Naive thymus-derived CD4-positive, alpha-beta T cell (primary cell): ENCODE measurements at regions not wholly inside any gene's neighbourhood (a gene's known extent, or its start where the extent isn't known, plus 50 kb on each side); places are given as distances from the start of the nearest gene placed in this dataset.

Experiments
- ATAC-seq: fragments of 150-1000 bp; cut with Tn5 transposase; 2 replicates; pipeline ENCODE4 v1.10.0; 2021; ENCODE audit warnings: mild to moderate bottlenecking, moderate library complexity
- CTCF ChIA-PET: fragments of 350-600 bp; sonication (Branson Sonifier 250); formaldehyde crosslinking; loops from one replicate; lab custom pipeline; 2021; ENCODE audit warnings: antibody characterized with exemption; lab: Charles Lee
- POLR2A ChIA-PET: fragments of 350-600 bp; sonication (Branson Sonifier 250); formaldehyde crosslinking; loops from one replicate; lab custom pipeline; 2021; ENCODE audit warnings: antibody characterized with exemption, inconsistent platforms; lab: Charles Lee
- DNase-seq, 9 donors: peaks; one replicate each; pipeline versions ENCODE4 v3.0.0 to v3.0.0-alpha.2; 2020 to 2022; ENCODE audit warnings: mixed read lengths in 1 of 9
- H3K27ac ChIP-seq: one replicate; pipeline ENCODE4 v1.7.0; 2013; ENCODE audit warnings: mild to moderate bottlenecking, low read depth, low read length, moderate library complexity
- H3K27me3 ChIP-seq, 2 donors: one replicate each; pipeline ENCODE4 v1.7.0; 2013; ENCODE audit warnings: low read length in 2 of 2, mild to moderate bottlenecking in 2 of 2, moderate library complexity in 2 of 2; ENCODE audit not compliant: control insufficient read depth in 2 of 2, insufficient read depth in 2 of 2
- H3K36me3 ChIP-seq, 3 experiments: 1 replicate in 2 of 3; 2 replicates in 1 of 3; pipeline ENCODE4 v1.7.0; 2013; ENCODE audit warnings: low read length in 3 of 3, mild to moderate bottlenecking in 3 of 3, moderate library complexity in 1 of 3; ENCODE audit not compliant: insufficient read depth in 3 of 3, control insufficient read depth in 2 of 3
- H3K4me1 ChIP-seq, 2 donors: one replicate each; pipeline ENCODE4 v1.7.0; 2013; ENCODE audit warnings: low read length in 2 of 2, mild to moderate bottlenecking in 2 of 2, moderate library complexity in 1 of 2; ENCODE audit not compliant: control insufficient read depth in 2 of 2, insufficient read depth in 2 of 2
- H3K4me3 ChIP-seq: 2 replicates; pipeline ENCODE4 v1.7.0; 2013; ENCODE audit warnings: mild to moderate bottlenecking, low read length
- H3K9me3 ChIP-seq, 3 experiments: 1 replicate in 2 of 3; 2 replicates in 1 of 3; pipeline ENCODE4 v1.7.0; 2013; ENCODE audit warnings: low read length in 3 of 3; ENCODE audit not compliant: control insufficient read depth in 2 of 3
- H3K27ac Mint-ChIP-seq, 9 donors: one replicate each; pipeline ENCODE4 v1.8.0; 2020 to 2022; ENCODE audit warnings: mixed read lengths in 9 of 9, mild to moderate bottlenecking in 8 of 9, moderate library complexity in 5 of 9, inconsistent platforms in 2 of 9
- H3K27me3 Mint-ChIP-seq, 5 donors: one replicate each; pipeline ENCODE4 v1.8.0; 2021 to 2022; ENCODE audit warnings: mixed read lengths in 5 of 5, mild to moderate bottlenecking in 1 of 5
- H3K36me3 Mint-ChIP-seq, 5 donors: one replicate each; pipeline ENCODE4 v1.8.0; 2020 to 2022; ENCODE audit warnings: mixed read lengths in 5 of 5, mild to moderate bottlenecking in 3 of 5, inconsistent platforms in 1 of 5
- H3K4me1 Mint-ChIP-seq, 7 donors: one replicate each; pipeline ENCODE4 v1.8.0; 2020 to 2022; ENCODE audit warnings: mixed read lengths in 7 of 7, mild to moderate bottlenecking in 3 of 7, inconsistent platforms in 1 of 7
- H3K4me3 Mint-ChIP-seq, 10 donors: one replicate each; pipeline ENCODE4 v1.8.0; 2020 to 2022; ENCODE audit warnings: mild to moderate bottlenecking in 10 of 10, mixed read lengths in 10 of 10, moderate library complexity in 6 of 10, inconsistent platforms in 2 of 10
- H3K9me3 Mint-ChIP-seq, 11 donors: one replicate each; pipeline ENCODE4 v1.8.0; 2020 to 2022; ENCODE audit warnings: mixed read lengths in 11 of 11, mild to moderate bottlenecking in 4 of 11, inconsistent platforms in 1 of 11, moderate library complexity in 1 of 11
- intact Hi-C, 2 donors: fragments of 100-400 bp; cut with micrococcal nuclease; formaldehyde crosslinking; loops; one replicate each; pipeline ENCODE4 v1.15.1; 2023

DNA sequence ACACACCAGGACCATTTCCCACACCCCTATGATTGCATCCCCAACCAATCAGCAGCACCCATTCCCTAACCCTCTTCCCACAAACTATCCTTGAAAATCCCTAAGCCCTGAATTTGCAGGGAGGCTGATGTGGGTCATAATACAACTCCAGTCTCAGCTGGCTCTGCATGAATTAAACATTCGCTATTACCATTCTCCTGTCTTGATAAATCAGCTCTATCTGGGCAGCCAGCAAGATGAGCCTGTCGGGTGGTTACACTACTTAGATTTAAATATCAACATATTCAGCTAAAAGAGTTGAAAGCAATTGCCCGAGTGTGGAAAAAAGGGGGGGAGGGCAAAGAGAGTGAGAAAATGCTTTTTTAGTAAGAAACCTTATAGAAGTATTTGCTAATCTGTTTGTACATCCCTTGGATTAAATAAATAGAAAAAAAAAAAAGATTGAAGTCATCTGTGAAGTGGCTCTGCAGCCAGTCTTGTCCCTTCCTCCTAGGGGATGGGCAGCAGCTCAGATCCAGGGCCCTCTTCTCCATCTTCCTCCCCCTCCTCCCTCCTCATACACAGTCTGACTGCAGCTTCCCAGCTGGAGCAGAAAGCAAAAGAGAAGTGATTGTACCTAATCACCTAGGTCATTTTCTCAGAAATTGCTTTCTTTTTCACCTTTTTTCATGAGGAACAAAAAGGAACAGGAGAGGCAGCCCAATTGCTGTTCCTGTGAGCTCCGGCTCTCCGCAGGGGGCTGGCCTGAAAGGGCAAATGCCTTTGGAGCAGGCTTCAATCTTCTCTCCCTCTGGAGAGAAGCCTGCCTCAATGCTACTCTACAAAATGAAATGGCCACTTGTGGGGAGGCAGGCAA, 356.6 kb upstream of the SULF2 start:
- Mint-ChIP-seq H3K4me3 (no peak overlapping the region), H3K27me3 (peaks cover 0 to 33% (median 17%) of the 10 kb centered on the region in 5 donors), H3K27ac (no peak overlapping the region), H3K4me1 (no peaks in the 10 kb centered on the region), H3K9me3 (peaks cover 0 to 7% (median 0%) of the 10 kb centered on the region in 11 donors), H3K36me3 (no peaks in the 10 kb centered on the region)
- no peak overlapping the region for H3K27ac ChIP-seq
- no peak overlapping the region for H3K4me3 ChIP-seq
- no peak for DNase-seq
- no peaks in the 10 kb centered on the region for H3K36me3 ChIP-seq
- H3K4me1 ChIP-seq = no peaks in the 10 kb centered on the region
- POLR2A ChIA-PET = no interaction called here
- ATAC-seq = no peak
- CTCF ChIA-PET = no interaction called here
- H3K27me3 ChIP-seq = no peaks in the 10 kb centered on the region
- H3K9me3 ChIP-seq = no peaks in the 10 kb centered on the region
- intact Hi-C loops = no loop called here

- Mint-ChIP-seq H3K27me3 (peaks cover 0 to 33% (median 24%) of the 10 kb centered on the region in 5 donors), H3K36me3 (no peaks in the 10 kb centered on the region), H3K4me3 (no peak overlapping the region), H3K4me1 (no peaks in the 10 kb centered on the region), H3K9me3 (peaks cover 0 to 7% (median 0%) of the 10 kb centered on the region in 11 donors), H3K27ac (no peak overlapping the region)
- Histone ChIP-seq H3K27me3 (no peaks in the 10 kb centered on the region), H3K36me3 (no peaks in the 10 kb centered on the region), H3K27ac (no peak overlapping the region), H3K4me3 (no peak overlapping the region), H3K4me1 (no peaks in the 10 kb centered on the region), H3K9me3 (no peaks in the 10 kb centered on the region)
- ATAC-seq (no peak), DNase-seq (no peak)
- intact Hi-C loops = no loop called here
- ChIA-PET CTCF (no interaction called here), POLR2A (no interaction called here)
Observed at GRCh38 chr20:48139262-48140041, 354.2 kb upstream of the SULF2 start.

DNA sequence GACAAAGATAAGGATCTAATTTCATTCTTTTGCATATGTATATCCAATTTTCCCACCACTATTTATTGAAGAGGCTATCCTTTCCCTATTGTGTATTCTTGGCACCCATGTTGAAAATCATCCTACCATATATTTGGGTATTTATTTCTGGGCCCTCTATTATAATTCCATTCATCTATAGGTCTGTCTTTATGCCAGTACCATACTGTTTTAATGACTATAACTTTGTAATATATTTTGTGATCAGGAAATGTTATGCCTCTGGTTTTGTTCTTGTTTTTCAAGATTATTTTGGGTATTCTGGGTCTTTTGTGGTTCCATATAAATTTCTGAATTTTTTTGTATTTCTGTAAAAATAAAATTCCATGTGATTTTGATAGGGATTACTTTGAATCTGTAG, 347.6 kb upstream of the SULF2 start:
- no peaks in the 10 kb centered on the region for H3K4me1 Mint-ChIP-seq
- H3K4me3 ChIP-seq = no peak overlapping the region
- no peaks in the 10 kb centered on the region for H3K9me3 ChIP-seq
- intact Hi-C loops = no loop called here
- no peak overlapping the region for H3K4me3 Mint-ChIP-seq
- no peak overlapping the region for H3K27ac ChIP-seq
- H3K27me3 Mint-ChIP-seq = peaks cover 10 to 34% (median 21%) of the 10 kb centered on the region in 5 donors
- no peaks in the 10 kb centered on the region for H3K36me3 ChIP-seq
- CTCF ChIA-PET = no interaction called here
- H3K27me3 ChIP-seq = no peaks in the 10 kb centered on the region
- H3K4me1 ChIP-seq = no peaks in the 10 kb centered on the region
- no peaks in the 10 kb centered on the region for H3K36me3 Mint-ChIP-seq
- H3K27ac Mint-ChIP-seq = no peak overlapping the region
- peaks cover 0 to 19% (median 4%) of the 10 kb centered on the region in 11 donors for H3K9me3 Mint-ChIP-seq
- DNase-seq (no peak), ATAC-seq (no peak)
- POLR2A ChIA-PET = no interaction called here

DNA sequence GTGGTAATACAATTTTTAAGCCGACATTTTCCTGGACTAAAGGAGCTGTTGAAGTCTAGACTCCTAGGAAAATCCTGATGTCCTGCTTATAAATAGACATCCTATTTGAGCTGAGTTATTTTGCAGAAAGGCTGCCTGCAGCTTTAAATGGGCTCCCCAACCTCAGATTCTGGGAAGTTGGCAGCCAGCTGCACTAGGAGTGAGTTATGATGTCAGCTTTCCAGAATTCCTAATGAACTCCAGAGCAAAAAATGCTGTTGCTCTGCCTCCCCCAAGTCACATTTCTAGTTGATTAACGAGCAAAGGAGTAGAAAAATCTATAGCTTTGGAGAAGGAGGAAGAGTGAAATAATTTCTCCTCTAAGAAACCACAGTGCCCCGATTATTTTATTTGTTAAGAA, 346.3 kb upstream of the SULF2 start:
- no peak for DNase-seq
- Histone ChIP-seq H3K4me1 (no peaks in the 10 kb centered on the region), H3K36me3 (no peaks in the 10 kb centered on the region), H3K4me3 (no peak overlapping the region), H3K27ac (no peak overlapping the region), H3K9me3 (no peaks in the 10 kb centered on the region), H3K27me3 (no peaks in the 10 kb centered on the region)
- H3K27me3 Mint-ChIP-seq = peaks cover 10 to 29% (median 19%) of the 10 kb centered on the region in 5 donors
- no peaks in the 10 kb centered on the region for H3K36me3 Mint-ChIP-seq
- no peaks in the 10 kb centered on the region for H3K4me1 Mint-ChIP-seq
- peaks cover 0 to 19% (median 4%) of the 10 kb centered on the region in 11 donors for H3K9me3 Mint-ChIP-seq
- H3K4me3 Mint-ChIP-seq = no peak overlapping the region
- ATAC-seq = no peak
- CTCF ChIA-PET = no interaction called here
- H3K27ac Mint-ChIP-seq = no peak overlapping the region
- intact Hi-C loops = no loop called here
- POLR2A ChIA-PET = no interaction called here

DNA sequence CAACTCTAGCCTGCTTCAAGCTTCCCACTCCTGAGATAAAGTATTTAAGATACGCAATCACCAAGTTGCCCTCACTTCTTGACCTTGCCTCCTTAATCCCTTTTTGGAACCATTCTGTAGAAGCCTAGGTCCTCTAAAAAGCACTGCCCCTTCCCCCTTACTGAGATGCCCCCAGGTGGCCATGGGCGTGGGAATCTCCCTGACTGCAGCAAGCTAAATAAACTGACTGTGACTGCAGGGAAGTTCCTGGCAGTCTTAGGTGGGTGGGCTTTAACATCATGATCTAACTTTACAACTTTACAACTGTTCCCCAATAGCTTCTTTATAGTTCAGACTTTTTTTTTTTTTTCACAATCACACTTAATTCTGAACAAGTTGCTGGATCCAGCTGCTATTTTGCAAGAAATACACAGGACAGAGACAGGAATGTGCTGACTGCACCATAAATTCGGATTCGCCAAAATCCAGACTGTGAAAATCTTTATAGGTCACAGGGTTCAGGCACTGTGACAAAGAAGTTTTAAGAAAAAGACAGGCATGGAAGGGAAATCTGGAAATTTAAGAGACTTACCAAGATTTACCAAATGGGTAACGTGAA, 344.2 kb upstream of the SULF2 start:
- no peaks in the 10 kb centered on the region for H3K27me3 ChIP-seq
- intact Hi-C loops = no loop called here
- Mint-ChIP-seq H3K9me3 (peaks cover 0 to 16% (median 4%) of the 10 kb centered on the region in 11 donors), H3K4me1 (no peaks in the 10 kb centered on the region), H3K36me3 (no peaks in the 10 kb centered on the region), H3K27me3 (peaks cover 10 to 23% (median 16%) of the 10 kb centered on the region in 5 donors), H3K27ac (no peak overlapping the region), H3K4me3 (no peak overlapping the region)
- no peaks in the 10 kb centered on the region for H3K36me3 ChIP-seq
- ATAC-seq (no peak), DNase-seq (no peak)
- H3K4me3 ChIP-seq = no peak overlapping the region
- ChIA-PET CTCF (no interaction called here), POLR2A (no interaction called here)
- no peak overlapping the region for H3K27ac ChIP-seq
- H3K4me1 ChIP-seq = no peaks in the 10 kb centered on the region
- H3K9me3 ChIP-seq = no peaks in the 10 kb centered on the region

GRCh38 chr20:48128436-48128835, 343.2 kb upstream of the SULF2 start:
- Histone ChIP-seq H3K36me3 (no peaks in the 10 kb centered on the region), H3K4me1 (no peaks in the 10 kb centered on the region), H3K4me3 (no peak overlapping the region), H3K27ac (no peak overlapping the region), H3K27me3 (no peaks in the 10 kb centered on the region), H3K9me3 (no peaks in the 10 kb centered on the region)
- ATAC-seq (no peak), DNase-seq (no peak)
- Mint-ChIP-seq H3K27me3 (peaks cover 8 to 18% (median 12%) of the 10 kb centered on the region in 5 donors), H3K9me3 (peaks cover 0 to 12% (median 4%) of the 10 kb centered on the region in 11 donors), H3K4me3 (no peak overlapping the region), H3K4me1 (no peaks in the 10 kb centered on the region), H3K36me3 (no peaks in the 10 kb centered on the region), H3K27ac (no peak overlapping the region)
- ChIA-PET POLR2A (interaction anchor here (0.6 kb wide), 1 partner anchor 23 kb away, joined by 3 read pairs; no protein-coding TSS in a partner anchor), CTCF (no interaction called here)
- intact Hi-C loops = no loop called here
